ENCODE measurements at regions not wholly inside any gene's neighbourhood (a gene's known extent, or its start where the extent isn't known, plus 50 kb on each side); places are given as distances from the start of the nearest gene placed in this dataset.

DNA sequence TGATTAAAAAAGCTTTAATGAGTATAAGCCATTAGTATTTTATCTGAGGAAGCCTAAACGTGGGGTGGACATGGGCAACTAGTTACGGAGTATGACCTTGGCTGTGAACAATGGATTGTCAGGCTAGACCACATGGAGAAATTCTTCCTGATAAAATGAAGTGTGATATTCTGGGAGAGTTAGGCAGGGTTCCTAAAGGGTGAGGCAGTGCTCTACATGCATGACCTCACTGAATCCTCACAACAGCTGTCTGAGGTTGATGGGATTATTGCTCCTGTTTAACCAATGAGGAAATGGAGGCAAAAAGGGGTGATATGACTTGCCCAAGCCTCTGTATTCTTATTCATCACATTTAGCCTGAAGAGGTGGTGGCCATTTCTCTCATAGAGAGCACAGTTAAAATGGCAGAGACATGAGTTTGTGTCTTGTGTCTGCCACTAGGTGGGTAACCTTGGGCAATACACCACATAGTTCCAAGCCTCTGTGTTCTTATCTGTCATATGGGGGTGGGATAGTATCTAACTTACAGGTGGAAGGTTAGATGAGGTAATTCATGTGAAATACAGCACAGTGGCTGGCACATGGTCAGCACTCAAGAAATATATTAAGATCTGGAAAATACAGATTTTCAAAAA lies 96.1 kb upstream of the NR3C1 start:
- Histone ChIP-seq H3K4me2 (replicated peaks; ENCODE audit: extremely low read depth, low read length, poor library complexity, severe bottlenecking) (no peak overlapping the region), H3K27me3 (ENCODE audit: control insufficient read depth in 2 of 2, insufficient read depth in 2 of 2, low read length in 2 of 2) (no peaks in the 10 kb centered on the region), H2AFZ (ENCODE audit: insufficient read depth, low read depth, low read length, poor library complexity, severe bottlenecking) (no peak overlapping the region), H3K9me3 (replicated peaks in 1 of 2; ENCODE audit: control insufficient read depth in 1 of 2, insufficient read depth in 1 of 2, low read length in 2 of 2) (no peaks in the 10 kb centered on the region), H3K79me2 (ENCODE audit: insufficient read depth, low read length) (no peaks in the 10 kb centered on the region), H3K27ac (ENCODE audit: low read depth in 1 of 2, low read length in 2 of 2) (no peak overlapping the region), H3K4me1 (ENCODE audit: control insufficient read depth in 1 of 2, insufficient read depth in 2 of 2, low read length in 2 of 2) (peaks cover 18 to 24% of the 10 kb centered on the region in 2 donors), H3K36me3 (replicated peaks in 1 of 2; ENCODE audit: control insufficient read depth in 1 of 2, insufficient read depth in 2 of 2, low read length in 2 of 2) (no peaks in the 10 kb centered on the region), H3K4me3 (replicated peaks in 1 of 3; ENCODE audit: low read depth in 2 of 3, low read length in 3 of 3) (no peak overlapping the region), H4K20me1 (ENCODE audit: insufficient read depth, low read length) (no peaks in the 10 kb centered on the region), H3K9ac (ENCODE audit: insufficient read depth, low read length, poor library complexity, severe bottlenecking) (no peak overlapping the region)
- Mint-ChIP-seq H3K4me3 (no peak overlapping the region), H3K9me3 (peaks cover 0 to 2% (median 0%) of the 10 kb centered on the region in 7 donors), H3K27ac (no peak overlapping the region), H3K36me3 (no peaks in the 10 kb centered on the region), H3K27me3 (ENCODE audit: low read depth in 3 of 3) (peaks cover 0 to 6% (median 0%) of the 10 kb centered on the region in 3 donors), H3K4me1 (peaks cover 28% of the 10 kb centered on the region)
- DNase-seq: no peak
- TF ChIP-seq CTCF (IDR thresholded peaks at IDR 0.05): no peak
- intact Hi-C loops (cut with micrococcal nuclease): loop anchor here in 1 of 2 donors (10.0 kb wide), 1 partner anchor 55 kb away; no protein-coding TSS in a partner anchor
- 100% methylated on average over 2 of the region's 2 CpGs for WGBS (ENCODE audit: insufficient coverage)

GRCh38 chr5:143498821-143499220 lies 95.3 kb upstream of the NR3C1 start:
- Histone ChIP-seq H3K4me3 (replicated peaks in 1 of 3; ENCODE audit: low read depth in 2 of 3, low read length in 3 of 3) (no peak overlapping the region), H3K36me3 (replicated peaks in 1 of 2; ENCODE audit: control insufficient read depth in 1 of 2, insufficient read depth in 2 of 2, low read length in 2 of 2) (no peaks in the 10 kb centered on the region), H2AFZ (ENCODE audit: insufficient read depth, low read depth, low read length, poor library complexity, severe bottlenecking) (no peak overlapping the region), H3K4me1 (ENCODE audit: control insufficient read depth in 1 of 2, insufficient read depth in 2 of 2, low read length in 2 of 2) (peaks cover 26 to 28% of the 10 kb centered on the region in 2 donors), H3K9ac (ENCODE audit: insufficient read depth, low read length, poor library complexity, severe bottlenecking) (no peak overlapping the region), H3K9me3 (replicated peaks in 1 of 2; ENCODE audit: control insufficient read depth in 1 of 2, insufficient read depth in 1 of 2, low read length in 2 of 2) (no peaks in the 10 kb centered on the region), H3K27me3 (ENCODE audit: control insufficient read depth in 2 of 2, insufficient read depth in 2 of 2, low read length in 2 of 2) (no peaks in the 10 kb centered on the region), H3K27ac (ENCODE audit: low read depth in 1 of 2, low read length in 2 of 2) (no peak overlapping the region), H3K4me2 (replicated peaks; ENCODE audit: extremely low read depth, low read length, poor library complexity, severe bottlenecking) (no peak overlapping the region), H3K79me2 (ENCODE audit: insufficient read depth, low read length) (no peaks in the 10 kb centered on the region), H4K20me1 (ENCODE audit: insufficient read depth, low read length) (no peaks in the 10 kb centered on the region)
- intact Hi-C loops (cut with micrococcal nuclease): loop anchor here in 1 of 2 donors (10.0 kb wide), 1 partner anchor 56 kb away; no protein-coding TSS in a partner anchor
- no peak for TF ChIP-seq CTCF (IDR thresholded peaks at IDR 0.05)
- peaks cover 0 to 6% (median 0%) of the 10 kb centered on the region in 3 donors for H3K27me3 Mint-ChIP-seq (ENCODE audit: low read depth in 3 of 3)
- H3K27ac Mint-ChIP-seq: no peak overlapping the region
- H3K36me3 Mint-ChIP-seq: no peaks in the 10 kb centered on the region
- no peak overlapping the region for H3K4me3 Mint-ChIP-seq
- peaks cover 33% of the 10 kb centered on the region for H3K4me1 Mint-ChIP-seq
- no peak for DNase-seq
- H3K9me3 Mint-ChIP-seq: peaks cover 0 to 2% (median 0%) of the 10 kb centered on the region in 7 donors
